MCF 10A (cell line): ENCODE measurements at regions not wholly inside any gene's neighbourhood (a gene's known extent, or its start where the extent isn't known, plus 50 kb on each side); places are given as distances from the start of the nearest gene placed in this dataset.

ENCODE experiments used
- BruUV-seq: library from RNA; stranded (reverse); fragments of 400-500 nt; replicated peaks from 2 replicates; lab custom pipeline; 2021; lab: Mats Ljungman, UMichigan
- CTCF ChIA-PET: fragments of 300-600 bp; sonication (Branson Sonifier 250); formaldehyde crosslinking; extraction: SDS; loops from one replicate; lab custom pipeline; 2021; ENCODE audit warnings: antibody characterized with exemption, inconsistent platforms; lab: Yijun Ruan, JAX
- POLR2A ChIA-PET: fragments of 300-600, 350-650 bp; sonication (Branson Sonifier 250); formaldehyde crosslinking; extraction: SDS; loops from one replicate; lab custom pipeline; 2020; ENCODE audit warnings: antibody characterized with exemption, inconsistent platforms; lab: Yijun Ruan, JAX
- DNase-seq: peaks from one replicate; pipeline ENCODE4 v3.0.0-alpha.2; 2018; ENCODE audit not compliant: unreplicated experiment
- H3K27ac Mint-ChIP-seq: one replicate; pipeline ENCODE4 v1.8.0; 2022; ENCODE audit warnings: mild to moderate bottlenecking, low read depth, mixed read lengths; ENCODE audit not compliant: unreplicated experiment
- H3K27me3 Mint-ChIP-seq: one replicate; pipeline ENCODE4 v1.8.0; 2022; ENCODE audit warnings: mixed read lengths; ENCODE audit not compliant: insufficient read depth, unreplicated experiment
- H3K36me3 Mint-ChIP-seq: one replicate; pipeline ENCODE4 v1.8.0; 2022; ENCODE audit warnings: mild to moderate bottlenecking, moderate library complexity, mixed read lengths; ENCODE audit not compliant: insufficient read depth, unreplicated experiment
- H3K4me1 Mint-ChIP-seq: one replicate; pipeline ENCODE4 v1.8.0; 2022; ENCODE audit warnings: mixed read lengths; ENCODE audit not compliant: insufficient read depth, unreplicated experiment
- H3K4me3 Mint-ChIP-seq: one replicate; pipeline ENCODE4 v1.8.0; 2022; ENCODE audit warnings: mild to moderate bottlenecking, moderate library complexity, mixed read lengths; ENCODE audit not compliant: unreplicated experiment
- H3K9me3 Mint-ChIP-seq: one replicate; pipeline ENCODE4 v1.8.0; 2022; ENCODE audit warnings: mixed read lengths; ENCODE audit not compliant: unreplicated experiment
- intact Hi-C: fragments of 100-400 bp; cut with micrococcal nuclease; formaldehyde crosslinking; loops from 2 replicates; pipeline ENCODE4 v1.14.1; 2022
- TF ChIP-seq, protein P1 (sequence below): fragments of 200-600 bp; IDR thresholded peaks from one replicate; pipeline ENCODE4 v1.8.0; 2022; ENCODE audit warnings: antibody characterized with exemption, mild to moderate bottlenecking; ENCODE audit not compliant: unreplicated experiment

GRCh38 chr11:92168936-92169335 lies 55.7 kb upstream of the FAT3 start:
- H3K4me1 Mint-ChIP-seq: peaks cover 6% of the 10 kb centered on the region
- H3K27ac Mint-ChIP-seq: no peak overlapping the region
- intact Hi-C loops: no loop called here
- H3K27me3 Mint-ChIP-seq: no peaks in the 10 kb centered on the region
- DNase-seq: peak; percentile 37
- POLR2A ChIA-PET: no interaction called here
- TF ChIP-seq, protein P1, sequence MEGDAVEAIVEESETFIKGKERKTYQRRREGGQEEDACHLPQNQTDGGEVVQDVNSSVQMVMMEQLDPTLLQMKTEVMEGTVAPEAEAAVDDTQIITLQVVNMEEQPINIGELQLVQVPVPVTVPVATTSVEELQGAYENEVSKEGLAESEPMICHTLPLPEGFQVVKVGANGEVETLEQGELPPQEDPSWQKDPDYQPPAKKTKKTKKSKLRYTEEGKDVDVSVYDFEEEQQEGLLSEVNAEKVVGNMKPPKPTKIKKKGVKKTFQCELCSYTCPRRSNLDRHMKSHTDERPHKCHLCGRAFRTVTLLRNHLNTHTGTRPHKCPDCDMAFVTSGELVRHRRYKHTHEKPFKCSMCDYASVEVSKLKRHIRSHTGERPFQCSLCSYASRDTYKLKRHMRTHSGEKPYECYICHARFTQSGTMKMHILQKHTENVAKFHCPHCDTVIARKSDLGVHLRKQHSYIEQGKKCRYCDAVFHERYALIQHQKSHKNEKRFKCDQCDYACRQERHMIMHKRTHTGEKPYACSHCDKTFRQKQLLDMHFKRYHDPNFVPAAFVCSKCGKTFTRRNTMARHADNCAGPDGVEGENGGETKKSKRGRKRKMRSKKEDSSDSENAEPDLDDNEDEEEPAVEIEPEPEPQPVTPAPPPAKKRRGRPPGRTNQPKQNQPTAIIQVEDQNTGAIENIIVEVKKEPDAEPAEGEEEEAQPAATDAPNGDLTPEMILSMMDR: no peak
- BruUV-seq: no TSS peak
- peaks cover 7% of the 10 kb centered on the region for H3K9me3 Mint-ChIP-seq
- no peaks in the 10 kb centered on the region for H3K36me3 Mint-ChIP-seq
- no peak overlapping the region for H3K4me3 Mint-ChIP-seq
- CTCF ChIA-PET: no interaction called here

GRCh38 chr11:92167571-92167970 lies 57.0 kb upstream of the FAT3 start:
- intact Hi-C loops: no loop called here
- POLR2A ChIA-PET: no interaction called here
- Mint-ChIP-seq H3K9me3 (peaks cover 7% of the 10 kb centered on the region), H3K4me3 (no peak overlapping the region), H3K27ac (no peak overlapping the region), H3K4me1 (peaks cover 6% of the 10 kb centered on the region), H3K36me3 (no peaks in the 10 kb centered on the region), H3K27me3 (no peaks in the 10 kb centered on the region)
- BruUV-seq: no TSS peak
- no peak for DNase-seq
- CTCF ChIA-PET: no interaction called here
- TF ChIP-seq, protein P1: no peak

DNA sequence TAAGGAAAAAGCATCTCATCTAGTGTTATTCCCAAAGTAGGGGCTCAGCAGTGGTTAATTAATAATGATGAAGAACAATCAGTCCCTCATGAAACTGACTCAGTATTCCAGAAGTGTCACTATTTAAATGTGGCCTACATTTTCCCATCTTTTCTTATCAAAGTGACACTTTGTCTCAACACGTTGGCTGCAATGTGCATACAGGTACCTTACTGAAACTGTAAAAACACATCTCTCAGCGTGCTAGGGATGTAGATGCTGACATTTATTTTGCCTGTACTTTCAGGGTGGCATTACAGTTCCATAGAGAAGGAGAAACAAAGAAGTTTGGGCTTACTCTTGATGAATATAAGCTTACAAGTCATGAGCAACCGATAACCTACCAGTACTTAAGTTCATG lies 58.3 kb upstream of the FAT3 start:
- H3K27ac Mint-ChIP-seq: no peak overlapping the region
- POLR2A ChIA-PET: no interaction called here
- peaks cover 7% of the 10 kb centered on the region for H3K9me3 Mint-ChIP-seq
- BruUV-seq: no TSS peak
- H3K27me3 Mint-ChIP-seq: no peaks in the 10 kb centered on the region
- CTCF ChIA-PET: no interaction called here
- intact Hi-C loops: no loop called here
- H3K4me3 Mint-ChIP-seq: no peak overlapping the region
- no peak for DNase-seq
- TF ChIP-seq, protein P1: no peak
- no peaks in the 10 kb centered on the region for H3K36me3 Mint-ChIP-seq
- peaks cover 6% of the 10 kb centered on the region for H3K4me1 Mint-ChIP-seq

DNA sequence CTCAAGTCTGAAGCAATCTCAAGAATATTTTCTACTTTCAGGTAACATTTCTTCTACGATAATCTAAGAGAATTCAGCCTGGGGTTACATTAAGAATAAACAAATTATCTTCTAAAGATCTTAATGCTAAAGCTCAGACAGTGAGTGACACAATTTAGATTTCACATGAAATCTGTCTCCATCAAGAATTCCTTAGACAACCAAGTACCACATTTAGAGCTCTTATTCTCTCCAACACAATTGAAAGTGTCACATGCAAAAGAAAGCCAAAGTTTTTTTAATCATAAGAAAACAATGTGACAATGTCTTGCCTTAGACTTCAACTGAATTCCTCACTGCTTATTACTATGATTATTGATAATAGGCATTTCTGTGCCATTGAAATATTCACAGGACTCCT lies 60.7 kb upstream of the FAT3 start:
- TF ChIP-seq, protein P1: no peak
- no peak for DNase-seq
- H3K36me3 Mint-ChIP-seq: no peaks in the 10 kb centered on the region
- no peaks in the 10 kb centered on the region for H3K27me3 Mint-ChIP-seq
- ChIA-PET POLR2A (interaction anchor here (1.1 kb wide), 1 partner anchor 34 kb away, joined by 5 read pairs; no protein-coding TSS in a partner anchor), CTCF (no interaction called here)
- peaks cover 2% of the 10 kb centered on the region for H3K4me1 Mint-ChIP-seq
- no peaks in the 10 kb centered on the region for H3K9me3 Mint-ChIP-seq
- no TSS peak for BruUV-seq
- no peak overlapping the region for H3K4me3 Mint-ChIP-seq
- intact Hi-C loops: no loop called here
- H3K27ac Mint-ChIP-seq: no peak overlapping the region
